CD14-positive monocyte (primary cell): ENCODE measurements at regions not wholly inside any gene's neighbourhood (a gene's known extent, or its start where the extent isn't known, plus 50 kb on each side); places are given as distances from the start of the nearest gene placed in this dataset.

Experiments
- DNase-seq, 3 donors: peaks; one replicate each; pipeline ENCODE4 v3.0.0-alpha.2; 2011 to 2022
- H2AFZ ChIP-seq: 2 replicates; pipeline ENCODE4 v1.6.0; 2012; ENCODE audit warnings: mild to moderate bottlenecking, low read depth, low read length, inconsistent platforms; ENCODE audit not compliant: insufficient read depth, poor library complexity, severe bottlenecking
- H3K27ac ChIP-seq, 2 donors: 1 replicate in 1 of 2; 2 replicates in 1 of 2; pipeline ENCODE4 v1.5.1; 2012 to 2013; ENCODE audit warnings: low read length in 2 of 2, control low read depth in 1 of 2, inconsistent platforms in 1 of 2, low read depth in 1 of 2, mild to moderate bottlenecking in 1 of 2
- H3K27me3 ChIP-seq, 2 donors: one replicate each; pipeline versions ENCODE4 v1.6.0 to v1.6.1; 2011 to 2013; ENCODE audit warnings: low read length in 2 of 2; ENCODE audit not compliant: control insufficient read depth in 2 of 2, insufficient read depth in 2 of 2
- H3K36me3 ChIP-seq, 2 donors: replicated peaks in 1 of 2; 1 replicate in 1 of 2; 2 replicates in 1 of 2; pipeline versions ENCODE4 v1.5.1 to v1.6.1; 2012 to 2013; ENCODE audit warnings: low read length in 2 of 2, control low read depth in 1 of 2, inconsistent platforms in 1 of 2, mild to moderate bottlenecking in 1 of 2; ENCODE audit not compliant: insufficient read depth in 2 of 2, control insufficient read depth in 1 of 2
- H3K4me1 ChIP-seq, 2 donors: 1 replicate in 1 of 2; 2 replicates in 1 of 2; pipeline versions ENCODE4 v1.5.1 to v1.6.1; 2012 to 2013; ENCODE audit warnings: low read length in 2 of 2, control low read depth in 1 of 2, inconsistent platforms in 1 of 2, mild to moderate bottlenecking in 1 of 2, moderate library complexity in 1 of 2; ENCODE audit not compliant: insufficient read depth in 2 of 2, control insufficient read depth in 1 of 2
- H3K4me2 ChIP-seq: replicated peaks from 2 replicates; pipeline ENCODE3; 2012; ENCODE audit warnings: low read length, moderate library complexity, mild to moderate bottlenecking; ENCODE audit not compliant: poor library complexity, severe bottlenecking; ENCODE audit errors: extremely low read depth
- H3K4me3 ChIP-seq, 3 experiments: fragments of 200-600 bp in 1 of 3; sonication (generic) in 1 of 3; replicated peaks in 1 of 3; 1 replicate in 2 of 3; 2 replicates in 1 of 3; pipeline ENCODE4 v1.5.1; 2011 to 2013; ENCODE audit warnings: low read length in 3 of 3, mild to moderate bottlenecking in 3 of 3, control low read depth in 2 of 3, low read depth in 2 of 3, inconsistent platforms in 1 of 3, moderate library complexity in 1 of 3
- H3K79me2 ChIP-seq: 2 replicates; pipeline ENCODE4 v1.6.0; 2012; ENCODE audit warnings: mild to moderate bottlenecking, control low read depth, inconsistent platforms, low read length, moderate library complexity; ENCODE audit not compliant: insufficient read depth
- H3K9ac ChIP-seq: 2 replicates; pipeline ENCODE4 v1.6.0; 2017; ENCODE audit warnings: low read length, mild to moderate bottlenecking; ENCODE audit not compliant: insufficient read depth, poor library complexity, severe bottlenecking
- H3K9me3 ChIP-seq, 2 donors: replicated peaks in 1 of 2; 1 replicate in 1 of 2; 2 replicates in 1 of 2; pipeline versions ENCODE4 v1.5.1 to v1.6.1; 2012 to 2013; ENCODE audit warnings: low read length in 2 of 2, control low read depth in 1 of 2; ENCODE audit not compliant: control insufficient read depth in 1 of 2, insufficient read depth in 1 of 2
- H4K20me1 ChIP-seq: 2 replicates; pipeline ENCODE4 v1.6.0; 2012; ENCODE audit warnings: mild to moderate bottlenecking, low read length, control low read depth, moderate library complexity; ENCODE audit not compliant: insufficient read depth
- H3K27ac Mint-ChIP-seq, 7 donors: one replicate each; pipeline ENCODE4 v1.8.0; 2020; ENCODE audit warnings: mild to moderate bottlenecking in 7 of 7, mixed read lengths in 7 of 7, moderate library complexity in 6 of 7, inconsistent platforms in 2 of 7
- H3K27me3 Mint-ChIP-seq, 3 donors: one replicate each; pipeline ENCODE4 v1.8.0; 2021 to 2022; ENCODE audit warnings: low read depth in 3 of 3, mild to moderate bottlenecking in 3 of 3, mixed read lengths in 3 of 3, moderate library complexity in 3 of 3, inconsistent platforms in 1 of 3
- H3K36me3 Mint-ChIP-seq, 2 donors: one replicate each; pipeline ENCODE4 v1.8.0; 2020; ENCODE audit warnings: mixed read lengths in 2 of 2, inconsistent platforms in 1 of 2, mild to moderate bottlenecking in 1 of 2
- H3K4me1 Mint-ChIP-seq: one replicate; pipeline ENCODE4 v1.8.0; 2020; ENCODE audit warnings: mild to moderate bottlenecking, mixed read lengths
- H3K4me3 Mint-ChIP-seq, 2 donors: one replicate each; pipeline ENCODE4 v1.8.0; 2020; ENCODE audit warnings: mild to moderate bottlenecking in 2 of 2, mixed read lengths in 2 of 2, moderate library complexity in 1 of 2
- H3K9me3 Mint-ChIP-seq, 7 donors: one replicate each; pipeline ENCODE4 v1.8.0; 2020 to 2022; ENCODE audit warnings: mixed read lengths in 7 of 7, mild to moderate bottlenecking in 6 of 7, moderate library complexity in 6 of 7, inconsistent platforms in 2 of 7
- CTCF ChIP-seq: fragments of 200-600 bp; IDR thresholded peaks from one replicate; pipeline ENCODE4 v1.8.0; 2022; ENCODE audit warnings: antibody characterized with exemption, mild to moderate bottlenecking
- WGBS: methylation state at CpG from one replicate; pipeline ENCODE4 v1.1.5; 2013; ENCODE audit warnings: missing lambda C conversion rate; ENCODE audit not compliant: insufficient coverage; 5-methylcytosine and 5-hydroxymethylcytosine counted together
- intact Hi-C, 2 donors: fragments of 100-400 bp; cut with micrococcal nuclease; formaldehyde crosslinking; loops; one replicate each; pipeline versions ENCODE4 v1.15.0 to v1.15.1; 2023

DNA sequence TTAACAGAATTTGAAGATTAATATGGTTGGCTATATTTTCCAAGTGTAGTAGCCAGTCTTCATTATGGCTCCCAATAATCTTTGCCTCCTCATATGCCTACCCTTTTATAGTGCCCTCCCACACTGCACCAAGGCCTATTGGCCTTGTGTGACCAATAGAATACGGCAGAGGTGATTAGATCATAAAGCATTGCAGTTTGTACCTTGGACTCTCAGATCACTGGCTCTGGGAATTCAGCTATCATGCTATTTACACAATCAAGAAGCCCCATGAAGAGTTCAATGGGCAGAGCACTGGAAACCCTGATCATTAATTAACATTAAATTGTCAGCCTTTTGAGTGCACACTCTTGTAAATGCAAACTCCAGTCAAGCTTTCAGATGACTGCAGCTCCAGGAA, 154.5 kb upstream of the MAGI2 start:
- H3K4me1 ChIP-seq, result no peaks in the 10 kb centered on the region
- H3K4me3 Mint-ChIP-seq, result no peak overlapping the region
- H3K9me3 Mint-ChIP-seq, result peaks cover 0 to 6% (median 0%) of the 10 kb centered on the region in 7 donors
- intact Hi-C loops, result no loop called here
- H4K20me1 ChIP-seq, result no peaks in the 10 kb centered on the region
- H3K4me3 ChIP-seq, result no peak overlapping the region
- H3K27me3 ChIP-seq, result no peaks in the 10 kb centered on the region
- DNase-seq, result no peak
- H3K9me3 ChIP-seq, result no peaks in the 10 kb centered on the region
- no peak overlapping the region for H3K27ac ChIP-seq
- H2AFZ ChIP-seq, result no peak overlapping the region
- no peak overlapping the region for H3K9ac ChIP-seq
- H3K36me3 ChIP-seq, result no peaks in the 10 kb centered on the region
- H3K27ac Mint-ChIP-seq, result peak overlapping the region in 1 of 7 donors; percentile 4
- H3K4me1 Mint-ChIP-seq, result no peaks in the 10 kb centered on the region
- no peaks in the 10 kb centered on the region for H3K36me3 Mint-ChIP-seq
- TF ChIP-seq CTCF, result no peak
- no peak overlapping the region for H3K4me2 ChIP-seq
- no peaks in the 10 kb centered on the region for H3K79me2 ChIP-seq
- 83% methylated on average over 1 of the region's 1 CpG for WGBS
- H3K27me3 Mint-ChIP-seq, result no peaks in the 10 kb centered on the region

DNA sequence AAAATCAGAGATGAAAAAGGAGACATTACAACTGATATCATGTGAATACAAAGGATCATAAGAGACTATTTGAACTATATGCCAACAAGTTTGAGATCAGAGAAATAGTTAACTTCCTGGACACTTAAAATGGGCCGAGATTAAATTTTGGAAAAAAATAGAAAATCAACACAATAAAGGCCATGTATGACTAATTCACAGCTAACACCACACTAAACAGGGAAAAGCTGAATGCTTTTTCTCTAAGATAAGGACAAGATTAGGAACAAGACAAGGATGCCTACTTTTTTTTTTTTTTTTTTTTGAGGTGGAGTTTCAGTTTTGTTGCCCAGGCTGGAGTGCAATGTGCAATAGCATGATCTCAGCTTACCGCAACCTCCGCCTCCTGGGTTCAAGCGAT, 151.4 kb upstream of the MAGI2 start:
- Mint-ChIP-seq H3K9me3 (peaks cover 0 to 6% (median 3%) of the 10 kb centered on the region in 7 donors), H3K27me3 (no peaks in the 10 kb centered on the region), H3K27ac (no peak overlapping the region), H3K4me3 (no peak overlapping the region), H3K36me3 (no peaks in the 10 kb centered on the region), H3K4me1 (no peaks in the 10 kb centered on the region)
- Histone ChIP-seq H3K36me3 (no peaks in the 10 kb centered on the region), H3K79me2 (no peaks in the 10 kb centered on the region), H3K9ac (no peak overlapping the region), H3K9me3 (no peaks in the 10 kb centered on the region), H3K27ac (no peak overlapping the region), H3K4me2 (no peak overlapping the region), H2AFZ (no peak overlapping the region), H3K4me1 (no peaks in the 10 kb centered on the region), H3K4me3 (no peak overlapping the region), H3K27me3 (no peaks in the 10 kb centered on the region), H4K20me1 (no peaks in the 10 kb centered on the region)
- no CpG with 5 or more reads among the region's 4 CpGs for WGBS
- no peak for DNase-seq
- intact Hi-C loops, result no loop called here
- TF ChIP-seq CTCF, result no peak
